ENCODE measurements at regions not wholly inside any gene's neighbourhood (a gene's known extent, or its start where the extent isn't known, plus 50 kb on each side); places are given as distances from the start of the nearest gene placed in this dataset.

GRCh38 chr1:47578721-47579419 is 141.0 kb downstream of the FOXD2 start:
- no peak for DNase-seq (ENCODE audit: low read depth)
- no peak overlapping the region for H3K4me3 ChIP-seq (ENCODE audit: low read depth, low read length)
- TF ChIP-seq, protein P1, sequence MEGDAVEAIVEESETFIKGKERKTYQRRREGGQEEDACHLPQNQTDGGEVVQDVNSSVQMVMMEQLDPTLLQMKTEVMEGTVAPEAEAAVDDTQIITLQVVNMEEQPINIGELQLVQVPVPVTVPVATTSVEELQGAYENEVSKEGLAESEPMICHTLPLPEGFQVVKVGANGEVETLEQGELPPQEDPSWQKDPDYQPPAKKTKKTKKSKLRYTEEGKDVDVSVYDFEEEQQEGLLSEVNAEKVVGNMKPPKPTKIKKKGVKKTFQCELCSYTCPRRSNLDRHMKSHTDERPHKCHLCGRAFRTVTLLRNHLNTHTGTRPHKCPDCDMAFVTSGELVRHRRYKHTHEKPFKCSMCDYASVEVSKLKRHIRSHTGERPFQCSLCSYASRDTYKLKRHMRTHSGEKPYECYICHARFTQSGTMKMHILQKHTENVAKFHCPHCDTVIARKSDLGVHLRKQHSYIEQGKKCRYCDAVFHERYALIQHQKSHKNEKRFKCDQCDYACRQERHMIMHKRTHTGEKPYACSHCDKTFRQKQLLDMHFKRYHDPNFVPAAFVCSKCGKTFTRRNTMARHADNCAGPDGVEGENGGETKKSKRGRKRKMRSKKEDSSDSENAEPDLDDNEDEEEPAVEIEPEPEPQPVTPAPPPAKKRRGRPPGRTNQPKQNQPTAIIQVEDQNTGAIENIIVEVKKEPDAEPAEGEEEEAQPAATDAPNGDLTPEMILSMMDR (IDR thresholded peaks at IDR 0.05; ENCODE audit: low read depth, low read length, missing control alignments): no peak

- DNase-seq (ENCODE audit: low read depth): no peak
- TF ChIP-seq, protein P1 (IDR thresholded peaks at IDR 0.05; ENCODE audit: low read depth, low read length, missing control alignments): no peak
- H3K4me3 ChIP-seq (ENCODE audit: low read depth, low read length): no peak overlapping the region
Observed at GRCh38 chr1:47579809-47580208, 142.0 kb downstream of the FOXD2 start.

GRCh38 chr1:47580451-47580995 is 142.7 kb downstream of the FOXD2 start:
- no peak overlapping the region for H3K4me3 ChIP-seq (ENCODE audit: low read depth, low read length)
- no peak for DNase-seq (ENCODE audit: low read depth)
- TF ChIP-seq, protein P1 (IDR thresholded peaks at IDR 0.05; ENCODE audit: low read depth, low read length, missing control alignments): no peak

DNA sequence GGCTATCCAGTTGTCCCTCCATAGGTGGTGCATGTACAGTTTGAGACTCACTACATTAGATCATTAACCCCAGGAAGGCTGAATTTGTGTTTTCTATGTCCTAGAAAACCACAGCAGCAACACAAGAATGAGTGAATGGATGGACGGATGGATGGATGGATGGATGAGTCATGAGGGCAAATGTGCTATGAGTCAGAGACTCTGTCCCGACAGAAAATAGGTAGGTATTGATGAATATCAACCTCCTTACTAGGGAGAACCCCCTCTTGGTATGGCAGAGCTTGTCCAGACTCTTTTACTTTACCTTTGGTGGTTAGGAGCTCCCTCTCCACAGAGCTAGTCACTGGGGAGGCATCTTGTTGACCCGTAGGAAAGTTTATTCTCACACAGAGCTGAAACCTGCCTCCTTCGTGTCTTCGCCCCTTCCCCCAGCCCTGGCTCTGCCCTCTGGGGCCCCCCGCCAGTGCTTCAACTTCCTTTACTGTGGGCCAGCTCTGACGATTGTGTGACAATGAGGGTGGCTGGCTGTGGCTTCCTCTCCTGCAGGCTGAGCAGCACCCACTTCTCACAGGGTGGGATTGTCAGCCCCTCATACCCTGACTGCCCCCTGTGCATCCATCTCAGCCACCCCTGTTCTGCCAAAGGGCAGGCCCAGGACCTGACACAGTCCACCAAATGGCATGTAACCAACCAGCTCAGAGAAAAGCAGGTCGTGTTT is 145.2 kb downstream of the FOXD2 start:
- TF ChIP-seq, protein P1 (IDR thresholded peaks at IDR 0.05; ENCODE audit: low read depth, low read length, missing control alignments): no peak
- no peak for DNase-seq (ENCODE audit: low read depth)
- H3K4me3 ChIP-seq (ENCODE audit: low read depth, low read length): no peak overlapping the region

DNA sequence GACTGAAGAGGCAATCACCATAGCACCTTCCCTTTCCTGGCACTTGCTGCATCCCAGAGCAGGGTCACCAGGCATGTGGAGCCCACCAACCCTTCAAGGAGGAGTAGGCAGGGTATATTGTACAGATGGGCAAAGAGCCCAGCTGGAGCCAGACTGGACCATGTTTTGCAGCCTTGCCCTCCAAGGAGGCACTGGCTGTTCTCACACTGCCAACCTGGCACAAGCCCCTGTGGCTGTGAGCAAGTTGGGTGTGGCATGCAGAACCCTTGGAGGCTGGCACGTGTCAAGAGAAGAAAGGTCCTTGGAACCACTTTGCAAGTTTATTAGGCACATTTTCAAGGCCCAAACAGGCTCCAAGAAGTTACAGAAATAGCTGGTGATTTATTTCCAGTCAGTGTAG is 146.4 kb downstream of the FOXD2 start:
- DNase-seq (ENCODE audit: low read depth): no peak
- H3K4me3 ChIP-seq (ENCODE audit: low read depth, low read length): no peak overlapping the region
- TF ChIP-seq, protein P1 (IDR thresholded peaks at IDR 0.05; ENCODE audit: low read depth, low read length, missing control alignments): no peak

DNA sequence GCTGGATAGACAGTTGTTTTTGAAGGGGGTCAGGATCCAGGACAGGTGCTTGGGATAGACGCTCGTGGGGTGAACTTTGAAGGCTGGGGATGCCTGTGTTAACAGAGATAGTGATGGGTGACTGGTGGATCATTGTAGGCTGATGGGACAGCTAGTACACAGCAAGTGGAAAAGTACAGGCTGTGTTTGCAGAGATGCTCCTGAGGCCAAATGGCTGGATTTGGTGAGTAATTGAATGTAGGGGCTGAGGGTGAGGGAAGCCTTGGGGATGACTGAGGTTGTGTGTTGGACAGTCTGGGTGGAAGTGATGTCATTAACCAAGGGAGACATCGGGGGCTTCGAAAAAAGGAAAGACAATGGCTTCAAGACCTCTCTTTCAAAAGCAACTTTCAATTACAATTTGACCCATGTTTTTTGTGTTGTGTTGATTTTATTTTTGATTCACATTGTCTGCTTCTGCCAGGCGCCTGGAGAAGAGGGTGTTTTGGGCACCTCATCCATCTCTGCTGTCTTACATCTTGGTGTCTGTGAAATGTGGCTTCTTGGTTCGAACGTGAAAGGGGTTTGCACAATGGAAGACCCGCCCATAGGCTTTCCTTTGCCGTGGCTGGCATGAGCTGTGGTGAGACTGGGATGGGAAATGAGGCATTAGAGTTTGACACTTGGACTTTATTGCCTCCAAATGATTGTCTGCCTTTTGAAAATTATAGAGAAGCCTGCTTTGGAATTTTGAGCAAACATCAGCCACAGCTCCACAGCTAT is 147.5 kb downstream of the FOXD2 start:
- DNase-seq (ENCODE audit: low read depth): no peak
- TF ChIP-seq, protein P1 (IDR thresholded peaks at IDR 0.05; ENCODE audit: low read depth, low read length, missing control alignments): no peak
- H3K4me3 ChIP-seq (ENCODE audit: low read depth, low read length): no peak overlapping the region

Measured in GM12864 (cell line).